BJ (cell line): ENCODE measurements at regions not wholly inside any gene's neighbourhood (a gene's known extent, or its start where the extent isn't known, plus 50 kb on each side); places are given as distances from the start of the nearest gene placed in this dataset.

Experiments
- CTCF ChIA-PET: fragments of 350-600 bp; formaldehyde crosslinking; extraction: SDS; loops from one replicate; lab custom pipeline; 2021; ENCODE audit warnings: antibody characterized with exemption, inconsistent platforms; lab: Yijun Ruan, JAX
- POLR2A ChIA-PET: fragments of 300-600 bp; sonication (Branson Sonifier 250); formaldehyde crosslinking; extraction: SDS; loops from one replicate; lab custom pipeline; 2021; ENCODE audit warnings: antibody characterized with exemption; lab: Charles Lee
- DNase-seq: peaks from one replicate; pipeline ENCODE4 v3.0.0-alpha.2; 2011; ENCODE audit warnings: low read depth
- H3K27me3 ChIP-seq: 2 replicates; pipeline ENCODE4 v1.6.0; 2011; ENCODE audit warnings: low read length; ENCODE audit not compliant: control insufficient read depth, insufficient read depth
- H3K36me3 ChIP-seq: 2 replicates; pipeline ENCODE4 v1.5.1; 2011; ENCODE audit warnings: low read length; ENCODE audit not compliant: control insufficient read depth, insufficient read depth
- H3K4me3 ChIP-seq: 2 replicates; pipeline ENCODE4 v1.5.1; 2011; ENCODE audit warnings: low read depth, mild to moderate bottlenecking, control low read depth, low read length
- CTCF ChIP-seq: IDR thresholded peaks from 2 replicates; pipeline ENCODE4 v1.5.1; 2011; ENCODE audit warnings: low read depth, mild to moderate bottlenecking, control low read depth, inconsistent platforms, low read length, moderate library complexity; ENCODE audit not compliant: insufficient read depth

- ChIA-PET POLR2A (no interaction called here), CTCF (interaction anchor here (0.7 to 2.2 kb wide), 2 partner anchors 19 to 42 kb away, joined by 5 to 10 read pairs; no protein-coding TSS in a partner anchor)
- Histone ChIP-seq H3K27me3 (no peaks in the 10 kb centered on the region), H3K36me3 (no peaks in the 10 kb centered on the region), H3K4me3 (no peak overlapping the region)
- DNase-seq = no peak
- no peak for TF ChIP-seq CTCF
Observed at GRCh38 chr6:27059621-27060425, 187.7 kb upstream of the PRSS16 start.

GRCh38 chr6:27061235-27061993 is 186.1 kb upstream of the PRSS16 start:
- Histone ChIP-seq H3K4me3 (no peak overlapping the region), H3K27me3 (no peaks in the 10 kb centered on the region), H3K36me3 (no peaks in the 10 kb centered on the region)
- ChIA-PET CTCF (interaction anchor here (2.2 kb wide), 1 partner anchor 18 kb away, joined by 10 read pairs; no protein-coding TSS in a partner anchor), POLR2A (no interaction called here)
- no peak for TF ChIP-seq CTCF
- DNase-seq = no peak

GRCh38 chr6:27062755-27063154 is 184.7 kb upstream of the PRSS16 start:
- ChIA-PET POLR2A (no interaction called here), CTCF (interaction anchor here (0.8 kb wide), 1 partner anchor 11 kb away, joined by 3 read pairs; no protein-coding TSS in a partner anchor)
- Histone ChIP-seq H3K27me3 (no peaks in the 10 kb centered on the region), H3K4me3 (no peak overlapping the region), H3K36me3 (no peaks in the 10 kb centered on the region)
- no peak for DNase-seq
- no peak for TF ChIP-seq CTCF

DNA sequence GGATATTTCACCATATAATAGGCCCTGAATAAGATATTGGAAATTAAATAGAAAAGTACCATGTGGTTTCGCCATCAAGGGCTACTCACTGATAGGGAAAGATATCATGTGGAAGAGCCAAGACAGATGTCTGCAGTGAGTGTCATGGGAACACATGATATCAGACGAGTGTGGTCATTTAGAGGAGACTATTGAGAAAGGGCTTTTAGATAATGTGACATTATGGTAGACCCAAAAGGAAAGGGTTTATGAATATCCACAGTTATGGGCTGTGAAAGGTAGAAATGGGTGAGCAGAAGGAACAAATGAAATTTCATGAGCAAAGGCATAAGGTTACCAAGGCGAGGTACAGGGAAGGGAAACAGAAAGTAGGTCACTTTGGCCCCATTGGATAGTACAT is 182.3 kb upstream of the PRSS16 start:
- ChIA-PET CTCF (no interaction called here), POLR2A (no interaction called here)

More for the DNA sequence above, 182.3 kb upstream of the PRSS16 start:
- H3K4me3 ChIP-seq = no peak overlapping the region
- H3K27me3 ChIP-seq = 0 out of 2 replicates have a peak, but pooled peaks cover 1% of the 10 kb centered on the region
- H3K36me3 ChIP-seq = no peaks in the 10 kb centered on the region
- TF ChIP-seq CTCF = no peak
- no peak for DNase-seq
